Activated naive CD4-positive, alpha-beta T cell treated with anti-CD3 and anti-CD28 coated beads, Interleukin-2, amount 50 U/mL, for 24 hours (primary cell): ENCODE measurements at regions not wholly inside any gene's neighbourhood (a gene's known extent, or its start where the extent isn't known, plus 50 kb on each side); places are given as distances from the start of the nearest gene placed in this dataset.

ENCODE experiments used
- H3K27ac Mint-ChIP-seq: one replicate; pipeline ENCODE4 v1.8.0; 2021; ENCODE audit warnings: mild to moderate bottlenecking, mixed read lengths
- H3K27me3 Mint-ChIP-seq: one replicate; pipeline ENCODE4 v1.8.0; 2021; ENCODE audit warnings: mixed read lengths
- H3K36me3 Mint-ChIP-seq: one replicate; pipeline ENCODE4 v1.8.0; 2021; ENCODE audit warnings: mixed read lengths
- H3K4me1 Mint-ChIP-seq: one replicate; pipeline ENCODE4 v1.8.0; 2021; ENCODE audit warnings: mixed read lengths
- H3K4me3 Mint-ChIP-seq: one replicate; pipeline ENCODE4 v1.8.0; 2021; ENCODE audit warnings: mild to moderate bottlenecking, mixed read lengths
- H3K9me3 Mint-ChIP-seq: one replicate; pipeline ENCODE4 v1.8.0; 2021; ENCODE audit warnings: mixed read lengths

DNA sequence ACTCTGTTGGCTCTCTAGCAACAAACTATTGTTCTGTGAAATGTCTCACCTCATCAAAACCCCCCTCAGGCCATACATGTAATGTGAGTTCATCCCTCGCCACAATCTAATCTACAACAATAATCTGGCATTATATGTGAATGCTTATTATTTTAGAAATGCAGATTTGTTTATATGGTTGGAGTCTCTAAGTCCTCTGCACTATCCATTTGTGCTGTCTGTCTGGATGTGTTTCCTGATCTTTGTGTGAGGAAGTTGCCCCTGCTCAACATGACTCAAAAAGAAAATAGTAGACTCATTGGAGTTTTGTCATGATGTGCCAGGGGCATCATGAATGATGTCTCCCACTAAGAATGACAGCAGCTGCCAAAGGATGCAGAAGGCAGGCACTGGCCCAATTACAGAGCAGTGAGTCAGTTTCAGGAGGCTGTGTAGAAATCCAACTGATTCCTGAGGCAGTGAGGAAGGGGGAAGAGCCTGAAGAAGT, 161.6 kb upstream of the PDZRN3 start:
- H3K36me3 Mint-ChIP-seq: no peaks in the 10 kb centered on the region
- H3K27me3 Mint-ChIP-seq: no peaks in the 10 kb centered on the region
- H3K4me1 Mint-ChIP-seq: no peaks in the 10 kb centered on the region
- no peak overlapping the region for H3K27ac Mint-ChIP-seq
- H3K4me3 Mint-ChIP-seq: no peak overlapping the region
- H3K9me3 Mint-ChIP-seq: no peaks in the 10 kb centered on the region

DNA sequence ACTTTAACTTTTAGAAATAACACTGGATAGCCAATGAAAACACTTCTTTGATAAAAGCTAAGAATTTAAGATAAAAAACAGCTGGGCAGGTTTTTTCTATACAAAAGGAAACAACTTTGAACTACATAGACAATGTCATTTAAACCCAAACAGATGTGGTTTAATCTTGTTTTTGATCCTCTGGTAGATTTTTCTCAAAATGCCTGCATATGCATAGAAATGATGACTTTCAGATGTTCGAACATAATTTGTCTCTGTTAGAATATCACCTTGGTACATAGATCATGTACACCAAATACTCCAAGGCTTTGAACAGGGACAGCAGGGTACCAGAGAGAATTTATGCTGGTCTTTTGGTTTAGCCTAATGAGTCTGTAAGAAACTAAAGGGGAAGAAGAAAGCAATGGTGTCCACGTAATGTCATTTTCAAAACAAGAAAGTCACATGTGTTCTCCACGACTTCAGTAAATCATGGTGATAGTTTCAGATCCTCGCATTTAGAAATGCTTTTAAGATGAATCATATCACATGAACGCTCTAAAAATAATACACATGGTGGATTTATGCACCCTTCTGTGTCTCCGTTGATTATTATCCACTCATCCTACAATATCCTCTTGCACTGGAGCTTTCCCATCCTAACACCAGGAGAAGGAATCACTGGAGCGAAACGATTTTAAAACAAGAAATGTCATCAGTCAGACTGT, 160.1 kb upstream of the PDZRN3 start:
- H3K4me1 Mint-ChIP-seq: no peaks in the 10 kb centered on the region

DNA sequence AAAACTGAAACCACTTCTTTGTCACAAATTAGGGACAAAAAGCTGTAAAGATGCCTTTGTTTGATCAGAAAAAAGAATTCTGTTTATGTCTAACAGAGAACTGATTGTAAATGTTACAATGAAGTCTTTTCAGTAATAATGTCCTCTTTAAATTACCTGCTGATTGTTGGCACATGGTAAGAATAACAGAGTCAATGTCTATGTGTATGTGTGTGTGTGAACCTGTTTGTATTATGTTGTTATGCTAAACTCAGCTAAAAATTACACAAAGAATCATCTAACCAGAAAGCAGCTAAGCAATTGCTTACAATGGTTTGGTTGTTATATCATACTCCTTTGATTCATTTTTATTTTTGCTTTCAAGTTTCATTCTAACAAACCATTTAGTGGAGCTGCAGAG, 159.1 kb upstream of the PDZRN3 start:
- Mint-ChIP-seq H3K36me3 (no peaks in the 10 kb centered on the region), H3K27me3 (no peaks in the 10 kb centered on the region), H3K27ac (no peak overlapping the region), H3K9me3 (peaks cover 4% of the 10 kb centered on the region), H3K4me3 (no peak overlapping the region), H3K4me1 (no peaks in the 10 kb centered on the region)

More for the DNA sequence above, 160.1 kb upstream of the PDZRN3 start:
- Mint-ChIP-seq H3K36me3 (no peaks in the 10 kb centered on the region), H3K27me3 (no peaks in the 10 kb centered on the region), H3K9me3 (no peaks in the 10 kb centered on the region), H3K4me3 (no peak overlapping the region), H3K27ac (no peak overlapping the region)

DNA sequence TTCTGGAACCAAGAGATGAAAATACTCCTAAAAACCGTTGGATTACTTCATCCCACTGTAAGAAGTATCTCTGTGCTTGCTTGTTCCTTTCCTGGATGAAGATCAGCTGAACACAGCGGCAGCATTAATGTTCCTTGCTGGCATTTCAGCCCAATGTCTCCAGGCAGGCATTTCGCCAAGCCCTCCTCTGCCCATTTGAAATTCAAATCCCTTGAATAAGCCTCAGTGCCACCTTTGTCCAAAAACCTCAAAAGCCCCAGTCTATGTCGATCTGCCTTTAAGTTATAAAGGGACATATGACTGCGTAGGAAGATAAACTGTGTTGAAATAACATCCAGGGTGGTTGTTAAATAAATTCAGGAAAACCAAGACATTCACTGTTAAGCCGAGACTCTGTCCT, 156.8 kb upstream of the PDZRN3 start:
- Mint-ChIP-seq H3K9me3 (peaks cover 4% of the 10 kb centered on the region), H3K4me1 (no peaks in the 10 kb centered on the region), H3K27me3 (no peaks in the 10 kb centered on the region), H3K4me3 (no peak overlapping the region), H3K36me3 (no peaks in the 10 kb centered on the region), H3K27ac (no peak overlapping the region)

DNA sequence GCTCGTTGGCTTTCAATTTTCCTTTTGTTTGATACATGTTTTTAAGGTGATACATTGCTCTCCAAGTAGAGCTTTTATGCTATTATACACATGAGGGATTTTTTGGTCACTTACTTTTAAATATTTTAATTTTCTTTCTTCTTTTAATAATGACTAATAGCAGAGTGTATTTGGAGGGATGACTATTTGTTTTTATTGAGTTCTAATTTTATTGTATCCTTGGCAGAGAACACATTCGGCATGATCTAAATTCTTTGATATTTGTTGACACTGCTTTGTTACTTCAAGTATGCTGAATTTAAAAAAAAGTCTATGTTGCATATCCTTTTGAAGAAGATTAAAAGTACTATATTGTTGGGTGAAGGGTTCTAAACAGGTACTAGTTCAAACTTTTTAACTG, 149.9 kb upstream of the PDZRN3 start:
- no peaks in the 10 kb centered on the region for H3K27me3 Mint-ChIP-seq
- peaks cover 4% of the 10 kb centered on the region for H3K9me3 Mint-ChIP-seq
- no peak overlapping the region for H3K27ac Mint-ChIP-seq
- no peaks in the 10 kb centered on the region for H3K36me3 Mint-ChIP-seq
- H3K4me1 Mint-ChIP-seq: no peaks in the 10 kb centered on the region
- no peak overlapping the region for H3K4me3 Mint-ChIP-seq

DNA sequence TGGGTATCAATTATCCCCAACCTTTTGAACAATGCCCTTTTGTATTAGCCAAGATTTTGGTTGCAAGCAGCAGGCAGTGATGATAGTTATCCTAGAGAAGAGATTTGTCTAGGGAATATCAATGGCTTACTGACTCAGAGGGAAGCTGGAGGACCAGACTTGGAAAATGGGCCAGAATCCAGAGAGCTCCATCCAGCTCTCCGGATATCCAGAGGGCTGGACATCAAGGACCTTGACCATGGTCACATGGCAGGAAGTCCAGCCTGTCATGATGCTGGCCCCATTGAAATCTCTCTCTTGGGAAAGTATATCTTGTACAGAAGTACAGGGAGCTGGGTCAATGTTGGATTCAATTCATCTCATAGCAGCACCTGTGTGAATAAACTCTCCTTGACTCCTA, 148.5 kb upstream of the PDZRN3 start:
- H3K4me1 Mint-ChIP-seq: no peaks in the 10 kb centered on the region
- H3K27me3 Mint-ChIP-seq: no peaks in the 10 kb centered on the region
- H3K4me3 Mint-ChIP-seq: no peak overlapping the region
- H3K27ac Mint-ChIP-seq: no peak overlapping the region
- no peaks in the 10 kb centered on the region for H3K9me3 Mint-ChIP-seq
- H3K36me3 Mint-ChIP-seq: no peaks in the 10 kb centered on the region

DNA sequence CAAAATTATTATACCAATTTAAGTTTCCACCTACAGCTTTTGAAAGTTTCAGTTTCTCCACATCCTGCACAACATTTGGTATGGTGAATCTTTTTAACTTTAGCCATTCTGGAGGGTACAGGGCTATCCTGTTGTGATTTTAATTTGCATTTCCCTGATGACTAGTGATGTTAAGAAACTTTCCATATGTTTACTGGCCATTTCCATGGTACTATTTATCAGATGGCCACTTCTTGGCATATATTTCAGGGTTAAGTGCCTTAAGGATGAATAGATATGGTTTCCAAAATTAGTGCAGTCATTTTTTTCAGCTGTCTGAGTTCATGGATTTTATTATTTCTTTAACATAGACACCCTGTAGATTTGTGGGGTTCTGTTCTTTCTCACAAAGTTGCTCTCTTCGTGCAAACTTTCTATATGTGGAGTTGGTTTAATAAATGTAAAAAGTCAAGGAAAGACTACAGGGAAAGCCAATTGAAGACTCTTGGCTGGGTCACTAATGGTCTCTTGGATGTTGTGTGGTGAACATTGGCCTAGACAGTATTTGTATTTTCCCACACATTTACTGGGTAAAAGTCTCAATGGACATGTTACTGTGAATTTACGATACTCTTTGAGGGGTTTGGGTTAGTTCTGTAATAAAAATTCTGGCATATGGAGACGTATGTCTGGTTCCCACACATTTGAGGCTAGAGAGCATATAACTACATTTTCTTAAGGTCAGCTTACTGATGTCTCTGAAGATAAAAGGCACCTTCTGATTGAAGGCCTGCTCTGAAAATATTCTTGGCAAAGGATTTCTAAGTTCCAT, 147.5 kb upstream of the PDZRN3 start:
- Mint-ChIP-seq H3K9me3 (no peaks in the 10 kb centered on the region), H3K36me3 (no peaks in the 10 kb centered on the region), H3K27me3 (no peaks in the 10 kb centered on the region), H3K4me1 (peaks cover 4% of the 10 kb centered on the region), H3K4me3 (no peak overlapping the region), H3K27ac (no peak overlapping the region)

DNA sequence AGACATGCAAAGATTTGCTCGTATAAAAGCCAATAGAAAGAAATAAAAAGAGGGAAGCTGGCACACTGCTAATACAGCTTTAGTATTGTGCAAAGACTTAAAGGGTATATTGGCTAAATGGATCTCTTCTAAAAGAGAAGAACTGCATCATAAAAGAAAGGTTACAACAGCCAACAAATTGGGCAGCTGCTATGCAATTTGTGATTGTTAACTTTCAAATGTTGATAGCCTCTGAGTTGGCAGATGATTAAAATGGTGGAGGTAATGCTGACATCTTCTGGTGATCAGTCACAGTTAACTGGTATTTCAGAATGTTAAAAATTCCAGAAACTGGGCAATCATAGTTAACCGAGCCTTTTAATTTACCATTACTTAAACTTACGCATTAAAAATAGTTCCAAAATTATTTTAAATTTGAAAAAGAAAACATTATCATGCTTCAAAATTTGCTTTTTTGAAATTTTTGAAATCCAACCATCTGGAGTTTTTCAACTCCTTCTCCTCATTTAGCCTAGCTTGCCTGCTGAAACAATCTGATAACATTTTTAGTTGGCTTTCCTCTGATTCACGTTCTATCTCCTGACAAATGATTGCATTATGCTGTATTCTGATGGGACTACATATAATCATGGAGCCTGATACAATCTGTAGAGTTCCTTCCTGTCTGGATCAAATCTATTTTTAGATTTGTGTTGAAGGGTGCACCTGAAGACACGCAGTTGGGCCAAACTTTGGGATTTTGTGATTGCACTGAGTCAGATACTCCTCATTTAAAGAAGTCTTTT, 144.0 kb upstream of the PDZRN3 start:
- Mint-ChIP-seq H3K4me3 (no peak overlapping the region), H3K4me1 (peaks cover 4% of the 10 kb centered on the region), H3K27me3 (no peaks in the 10 kb centered on the region), H3K27ac (no peak overlapping the region), H3K36me3 (no peaks in the 10 kb centered on the region), H3K9me3 (peaks cover 6% of the 10 kb centered on the region)

DNA sequence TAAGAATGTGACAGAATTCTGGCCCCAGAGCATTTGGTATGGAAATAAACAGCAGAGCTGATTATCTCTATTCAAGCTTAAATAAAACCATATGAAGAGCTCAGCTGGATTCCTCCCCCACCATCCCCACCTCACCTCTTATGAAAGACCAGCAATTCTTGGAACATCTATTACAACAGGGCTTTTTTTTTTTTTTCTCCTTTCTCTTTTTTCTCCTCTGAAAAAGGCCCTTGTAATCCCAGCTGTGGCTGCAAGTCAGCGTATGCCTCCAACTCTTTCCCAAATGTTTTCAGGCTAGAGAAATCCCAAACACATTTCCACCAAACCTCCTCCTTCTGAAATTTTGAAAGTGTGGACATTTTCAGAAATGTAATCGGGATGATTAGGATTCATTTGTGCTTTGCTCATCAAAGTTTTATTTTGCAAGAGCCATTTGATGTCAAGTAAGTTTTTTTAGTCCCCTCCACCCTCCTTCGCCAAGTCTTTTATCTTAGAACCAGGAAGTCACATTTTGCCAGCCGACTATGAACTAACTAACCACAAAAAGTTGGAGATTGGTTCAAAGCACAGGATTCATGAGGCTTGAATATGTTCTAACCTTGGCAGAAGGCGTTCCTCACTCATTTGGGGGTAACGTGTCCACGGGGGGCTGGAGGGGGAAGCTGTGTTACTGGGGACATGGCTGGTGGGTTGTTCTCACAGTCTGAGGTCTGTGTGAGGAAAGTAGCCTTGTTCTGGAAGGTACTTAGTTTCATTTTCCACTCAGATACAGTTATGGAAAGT, 142.0 kb upstream of the PDZRN3 start:
- H3K36me3 Mint-ChIP-seq: no peaks in the 10 kb centered on the region
- no peaks in the 10 kb centered on the region for H3K27me3 Mint-ChIP-seq
- H3K4me1 Mint-ChIP-seq: peaks cover 4% of the 10 kb centered on the region
- no peak overlapping the region for H3K27ac Mint-ChIP-seq
- no peak overlapping the region for H3K4me3 Mint-ChIP-seq
- peaks cover 6% of the 10 kb centered on the region for H3K9me3 Mint-ChIP-seq

DNA sequence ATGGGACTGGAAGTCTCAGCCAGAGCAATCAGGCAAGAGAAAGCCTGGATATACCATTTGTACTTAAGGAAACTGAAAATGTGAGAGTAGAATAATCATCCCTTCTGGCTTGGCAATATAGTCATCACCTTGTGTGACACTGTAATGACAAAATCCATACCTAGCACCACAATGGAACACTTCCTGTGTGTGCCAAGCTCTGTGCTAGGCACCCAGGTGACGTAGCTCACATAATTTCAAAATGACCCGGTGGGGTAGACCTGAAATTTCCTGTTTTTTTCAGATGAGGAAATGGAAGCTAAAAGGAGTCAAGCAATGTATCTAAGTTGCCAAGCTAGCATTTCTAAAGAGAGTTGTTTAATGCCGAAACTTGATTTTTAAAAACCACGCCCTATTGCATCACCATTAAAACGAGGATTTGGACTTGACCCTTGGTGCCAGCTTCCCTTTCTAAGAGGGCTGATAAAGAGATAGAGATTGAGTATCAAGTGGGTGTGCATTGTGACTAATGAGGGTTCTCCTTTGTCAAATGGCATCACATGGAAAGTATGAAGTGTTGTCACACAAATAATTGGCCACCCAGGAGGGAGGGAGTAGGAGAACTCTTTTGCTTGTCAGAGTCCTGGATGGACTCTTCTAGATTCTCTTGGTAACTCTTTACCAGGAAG, 141.3 kb upstream of the PDZRN3 start:
- no peaks in the 10 kb centered on the region for H3K27me3 Mint-ChIP-seq
- peaks cover 4% of the 10 kb centered on the region for H3K4me1 Mint-ChIP-seq
- H3K9me3 Mint-ChIP-seq: peaks cover 6% of the 10 kb centered on the region
- H3K36me3 Mint-ChIP-seq: no peaks in the 10 kb centered on the region
- H3K4me3 Mint-ChIP-seq: no peak overlapping the region
- no peak overlapping the region for H3K27ac Mint-ChIP-seq

DNA sequence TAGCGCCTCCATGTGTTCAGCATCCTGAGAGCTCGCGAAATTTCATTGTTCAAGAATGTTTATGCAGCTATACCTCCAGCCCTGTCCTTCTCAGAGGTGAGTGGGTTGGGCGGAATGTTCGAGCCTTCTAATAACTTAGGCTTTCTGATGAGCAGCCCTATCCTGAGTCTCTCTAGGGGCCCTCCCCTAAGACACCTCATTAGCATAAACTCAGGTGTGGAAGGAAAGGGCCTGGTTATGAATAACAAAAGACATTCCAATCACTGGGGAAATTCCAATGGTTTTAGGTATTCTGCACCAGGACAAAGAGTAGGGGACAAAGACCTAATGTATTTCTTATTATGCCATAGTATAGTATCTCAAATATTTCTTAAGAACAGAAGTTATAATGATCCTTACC, 138.1 kb upstream of the PDZRN3 start:
- Mint-ChIP-seq H3K4me3 (no peak overlapping the region), H3K36me3 (no peaks in the 10 kb centered on the region), H3K27me3 (no peaks in the 10 kb centered on the region), H3K27ac (no peak overlapping the region), H3K9me3 (peaks cover 6% of the 10 kb centered on the region), H3K4me1 (peaks cover 4% of the 10 kb centered on the region)

DNA sequence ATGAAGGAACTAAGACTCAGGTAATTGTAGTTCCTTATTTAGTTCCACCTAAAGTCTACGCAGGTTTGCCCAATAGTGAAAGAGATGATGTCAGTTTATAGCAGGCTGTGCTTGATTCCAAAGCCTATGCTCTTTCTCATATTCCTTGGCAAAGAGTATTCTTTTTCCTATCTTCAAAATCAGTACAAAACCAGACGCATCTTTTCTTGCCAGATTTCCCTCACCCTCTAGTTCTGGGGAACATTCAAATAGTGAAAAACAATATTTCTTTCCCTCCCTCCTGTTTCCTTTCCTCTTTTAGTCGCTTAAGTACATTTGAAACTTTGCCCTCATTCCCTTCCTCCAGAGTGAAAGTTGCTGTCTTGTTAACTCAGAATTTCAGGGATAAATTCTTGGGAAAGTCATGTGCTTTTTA, 134.6 kb upstream of the PDZRN3 start:
- Mint-ChIP-seq H3K4me1 (no peaks in the 10 kb centered on the region), H3K9me3 (peaks cover 5% of the 10 kb centered on the region), H3K27me3 (no peaks in the 10 kb centered on the region), H3K36me3 (no peaks in the 10 kb centered on the region), H3K27ac (no peak overlapping the region), H3K4me3 (no peak overlapping the region)

DNA sequence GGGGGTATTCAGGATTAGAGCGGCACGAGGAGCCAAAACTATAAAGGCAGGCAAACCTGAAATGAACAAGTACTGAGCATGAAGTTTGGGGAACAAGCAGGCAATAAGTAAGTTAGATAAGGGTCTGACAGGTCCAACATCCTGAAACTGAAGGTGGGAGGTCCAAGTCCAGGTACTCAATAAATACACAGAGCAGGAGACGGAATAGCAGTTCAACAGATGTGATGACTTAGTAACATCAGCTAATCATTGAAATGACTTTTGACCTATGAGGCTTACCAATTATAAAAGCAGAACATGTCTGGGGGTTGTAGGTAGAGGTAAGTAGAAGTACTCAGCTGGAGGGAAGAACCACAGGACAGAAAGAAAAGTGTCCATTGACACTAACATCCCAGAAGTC, 132.8 kb upstream of the PDZRN3 start:
- Mint-ChIP-seq H3K36me3 (no peaks in the 10 kb centered on the region), H3K4me1 (no peaks in the 10 kb centered on the region), H3K27ac (no peak overlapping the region), H3K4me3 (no peak overlapping the region), H3K27me3 (no peaks in the 10 kb centered on the region), H3K9me3 (no peaks in the 10 kb centered on the region)

DNA sequence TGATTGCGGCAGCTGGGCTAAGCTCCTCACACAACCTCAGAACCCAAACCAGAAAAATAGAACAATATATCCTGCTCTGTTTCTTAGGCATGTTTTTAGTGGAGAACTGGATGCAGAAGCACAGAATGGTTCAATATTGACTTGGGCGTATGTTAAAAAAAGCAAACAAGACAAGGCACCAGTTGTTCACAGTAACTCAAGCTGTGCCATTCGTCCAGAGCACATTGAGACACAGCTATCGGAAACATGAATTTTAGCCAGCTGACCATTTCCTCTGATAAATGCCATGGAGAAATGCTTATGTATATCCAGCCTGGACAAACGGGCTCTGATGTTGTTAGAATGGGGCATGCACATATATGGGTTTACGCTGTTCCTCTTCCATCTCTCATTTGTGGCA, 129.2 kb upstream of the PDZRN3 start:
- H3K9me3 Mint-ChIP-seq: no peaks in the 10 kb centered on the region
- no peaks in the 10 kb centered on the region for H3K36me3 Mint-ChIP-seq
- no peaks in the 10 kb centered on the region for H3K4me1 Mint-ChIP-seq
- H3K4me3 Mint-ChIP-seq: no peak overlapping the region
- no peaks in the 10 kb centered on the region for H3K27me3 Mint-ChIP-seq
- H3K27ac Mint-ChIP-seq: no peak overlapping the region

DNA sequence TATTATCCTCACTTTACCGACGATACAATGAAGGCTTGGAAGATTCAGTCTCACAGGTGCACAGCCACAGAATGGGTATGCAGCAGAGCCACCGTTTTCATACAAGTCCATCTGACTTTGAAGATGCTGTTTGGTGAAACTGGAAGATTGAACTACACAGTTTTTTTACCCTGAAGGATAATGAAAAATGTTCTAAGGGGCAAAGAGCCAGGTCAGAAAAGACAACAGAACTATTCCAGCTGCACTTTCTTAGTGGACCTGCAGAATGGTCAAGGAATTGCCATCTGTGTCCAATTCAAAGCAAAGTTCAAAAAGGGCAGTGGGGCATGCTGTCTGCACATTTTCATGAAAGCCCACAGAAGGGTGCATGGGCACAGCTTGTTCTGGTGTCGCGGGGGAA, 127.6 kb upstream of the PDZRN3 start:
- Mint-ChIP-seq H3K9me3 (no peaks in the 10 kb centered on the region), H3K36me3 (no peaks in the 10 kb centered on the region), H3K27ac (no peak overlapping the region), H3K27me3 (no peaks in the 10 kb centered on the region), H3K4me1 (no peaks in the 10 kb centered on the region), H3K4me3 (no peak overlapping the region)
